ENCODE measurements at regions not wholly inside any gene's neighbourhood (a gene's known extent, or its start where the extent isn't known, plus 50 kb on each side); places are given as distances from the start of the nearest gene placed in this dataset.

DNA sequence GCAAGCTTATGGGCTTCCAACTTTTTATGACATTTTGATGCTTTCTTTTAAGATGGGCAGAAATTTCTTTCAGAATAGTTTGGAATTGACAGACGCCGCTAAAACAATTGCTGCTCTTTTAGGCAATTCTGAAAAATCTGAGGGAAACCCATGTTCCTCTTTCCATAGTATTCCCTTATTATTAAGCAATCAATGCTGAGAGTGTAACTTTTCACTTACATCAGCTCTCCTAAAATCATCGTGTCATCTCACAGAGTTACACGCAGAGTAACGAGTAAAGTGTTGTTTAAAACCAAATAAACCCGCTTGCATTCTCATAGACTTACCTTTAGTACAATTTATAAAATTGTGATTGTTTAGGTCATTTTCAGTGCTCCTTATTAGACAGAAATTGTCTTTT, 150.6 kb downstream of the MAF start:
- Histone ChIP-seq H3K4me3 (replicated peaks in 1 of 3; ENCODE audit: insufficient read depth in 1 of 3, low read depth in 2 of 3, low read length in 3 of 3) (no peak overlapping the region), H3K4me2 (ENCODE audit: low read depth, low read length) (no peak overlapping the region), H4K20me1 (ENCODE audit: insufficient read depth, low read length) (no peaks in the 10 kb centered on the region), H3K9ac (ENCODE audit: insufficient read depth, low read depth, low read length) (no peak overlapping the region), H2AFZ (ENCODE audit: low read length) (no peak overlapping the region), H3K4me1 (ENCODE audit: insufficient read depth, low read length) (no peaks in the 10 kb centered on the region), H3K36me3 (replicated peaks in 1 of 2; ENCODE audit: control insufficient read depth in 1 of 2, insufficient read depth in 2 of 2, low read length in 2 of 2) (no peaks in the 10 kb centered on the region), H3K79me2 (ENCODE audit: insufficient read depth, low read length) (no peaks in the 10 kb centered on the region), H3K27ac (ENCODE audit: extremely low read length, insufficient read depth, low read length) (no peak overlapping the region), H3K27me3 (ENCODE audit: control insufficient read depth in 1 of 2, insufficient read depth in 2 of 2, low read length in 2 of 2) (peaks cover 0 to 12% of the 10 kb centered on the region in 2 experiments; a peak in 3 of 5 replicates), H3K9me3 (ENCODE audit: low read length) (no peaks in the 10 kb centered on the region)
- TF ChIP-seq, protein P1, sequence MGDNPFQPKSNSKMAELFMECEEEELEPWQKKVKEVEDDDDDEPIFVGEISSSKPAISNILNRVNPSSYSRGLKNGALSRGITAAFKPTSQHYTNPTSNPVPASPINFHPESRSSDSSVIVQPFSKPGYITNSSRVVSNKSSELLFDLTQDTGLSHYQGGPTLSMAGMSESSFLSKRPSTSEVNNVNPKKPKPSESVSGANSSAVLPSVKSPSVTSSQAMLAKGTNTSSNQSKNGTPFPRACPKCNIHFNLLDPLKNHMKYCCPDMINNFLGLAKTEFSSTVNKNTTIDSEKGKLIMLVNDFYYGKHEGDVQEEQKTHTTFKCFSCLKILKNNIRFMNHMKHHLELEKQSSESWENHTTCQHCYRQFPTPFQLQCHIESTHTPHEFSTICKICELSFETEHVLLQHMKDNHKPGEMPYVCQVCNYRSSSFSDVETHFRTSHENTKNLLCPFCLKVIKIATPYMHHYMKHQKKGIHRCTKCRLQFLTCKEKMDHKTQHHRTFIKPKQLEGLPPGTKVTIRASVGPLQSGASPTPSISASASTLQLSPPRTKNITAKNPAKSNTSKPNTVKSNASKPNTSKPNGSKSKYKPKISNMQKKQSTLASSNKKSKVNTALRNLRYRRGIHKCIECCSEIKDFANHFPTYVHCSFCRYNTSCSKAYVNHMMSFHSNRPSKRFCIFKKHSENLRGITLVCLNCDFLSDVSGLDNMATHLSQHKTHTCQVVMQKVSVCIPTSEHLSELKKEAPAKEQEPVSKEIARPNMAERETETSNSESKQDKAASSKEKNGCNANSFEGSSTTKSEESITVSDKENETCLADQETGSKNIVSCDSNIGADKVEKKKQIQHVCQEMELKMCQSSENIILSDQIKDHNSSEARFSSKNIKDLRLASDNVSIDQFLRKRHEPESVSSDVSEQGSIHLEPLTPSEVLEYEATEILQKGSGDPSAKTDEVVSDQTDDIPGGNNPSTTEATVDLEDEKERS (CRISPR knock-in tag; IDR thresholded peaks at IDR 0.05), result no peak
- no peak for TF ChIP-seq ZNF567 (CRISPR knock-in tag; IDR thresholded peaks at IDR 0.05; ENCODE audit: borderline replicate concordance)
- TF ChIP-seq ZBTB7B (CRISPR knock-in tag; IDR thresholded peaks at IDR 0.05), result no peak
- no peak for TF ChIP-seq SMARCC2 (IDR thresholded peaks at IDR 0.05)
- TF ChIP-seq ZNF460 (CRISPR knock-in tag; IDR thresholded peaks at IDR 0.05; ENCODE audit: borderline replicate concordance), result no peak
- no peak for TF ChIP-seq STAG1 (CRISPR knock-in tag; IDR thresholded peaks at IDR 0.05)
- TF ChIP-seq NR2F2 (IDR thresholded peaks at IDR 0.05; ENCODE audit: borderline replicate concordance, low read depth), result no peak
- TF ChIP-seq, protein P2, sequence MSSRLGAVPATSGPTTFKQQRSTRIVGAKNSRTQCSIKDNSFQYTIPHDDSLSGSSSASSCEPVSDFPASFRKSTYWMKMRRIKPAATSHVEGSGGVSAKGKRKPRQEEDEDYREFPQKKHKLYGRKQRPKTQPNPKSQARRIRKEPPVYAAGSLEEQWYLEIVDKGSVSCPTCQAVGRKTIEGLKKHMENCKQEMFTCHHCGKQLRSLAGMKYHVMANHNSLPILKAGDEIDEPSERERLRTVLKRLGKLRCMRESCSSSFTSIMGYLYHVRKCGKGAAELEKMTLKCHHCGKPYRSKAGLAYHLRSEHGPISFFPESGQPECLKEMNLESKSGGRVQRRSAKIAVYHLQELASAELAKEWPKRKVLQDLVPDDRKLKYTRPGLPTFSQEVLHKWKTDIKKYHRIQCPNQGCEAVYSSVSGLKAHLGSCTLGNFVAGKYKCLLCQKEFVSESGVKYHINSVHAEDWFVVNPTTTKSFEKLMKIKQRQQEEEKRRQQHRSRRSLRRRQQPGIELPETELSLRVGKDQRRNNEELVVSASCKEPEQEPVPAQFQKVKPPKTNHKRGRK (CRISPR knock-in tag; IDR thresholded peaks at IDR 0.05), result no peak
- no peak for TF ChIP-seq ZNF589 (CRISPR knock-in tag; conservative IDR thresholded peaks at IDR 0.05)
- no peak for TF ChIP-seq ZNF557 (CRISPR knock-in tag; IDR thresholded peaks at IDR 0.05)
- TF ChIP-seq NFIB (CRISPR knock-in tag; IDR thresholded peaks at IDR 0.05; ENCODE audit: borderline replicate concordance), result no peak
- TF ChIP-seq NCOR1 (IDR thresholded peaks at IDR 0.05; ENCODE audit: borderline replicate concordance, low read length), result no peak
- TF ChIP-seq ZZZ3 (CRISPR knock-in tag; IDR thresholded peaks at IDR 0.05; ENCODE audit: borderline replicate concordance), result no peak
- TF ChIP-seq DR1 (CRISPR knock-in tag; IDR thresholded peaks at IDR 0.05), result no peak
- no peak for TF ChIP-seq SP1 (IDR thresholded peaks at IDR 0.05)
- TF ChIP-seq SP1 (CRISPR knock-in tag; IDR thresholded peaks at IDR 0.05), result no peak
- no peak for DNase-seq (ENCODE audit: low spot score)
- POLR2A ChIA-PET, result no interaction called here
- no peak for ATAC-seq
- intact Hi-C loops (cut with micrococcal nuclease; ENCODE audit: unreplicated experiment) (no loop called here), in situ Hi-C loops (cut with HindIII; ENCODE audit: extremely low pct_ligation_motif_present, low pct_unique_long_range_greater_than_20kb) (no loop called here)
- no peak for FAIRE-seq
- CTCF ChIA-PET (ENCODE audit: low intra/inter-chr PET ratio, low total read pairs), result no interaction called here
- no TSS peak for BruUV-seq (replicated peaks)
- 56% methylated on average over 6 of the region's 6 CpGs for WGBS (ENCODE audit: low lambda C conversion rate)
